GM12878 (cell line): ENCODE measurements at regions not wholly inside any gene's neighbourhood (a gene's known extent, or its start where the extent isn't known, plus 50 kb on each side); places are given as distances from the start of the nearest gene placed in this dataset.

Source experiments
- HDAC6 ChIP-seq: fragments of 200-600 bp; sonication (generic); IDR thresholded peaks from one replicate; pipeline ENCODE4 v1.8.0; 2017; ENCODE audit warnings: antibody characterized with exemption; ENCODE audit not compliant: unreplicated experiment
- LARP7 ChIP-seq: fragments of 450-650 bp; IDR thresholded peaks from 2 replicates; pipeline ENCODE4 v1.6.1; 2017; ENCODE audit warnings: mild to moderate bottlenecking
- TCF3 ChIP-seq: IDR thresholded peaks from 2 replicates; pipeline ENCODE4 v1.6.1; 2012; ENCODE audit warnings: low read depth, mild to moderate bottlenecking, low read length, borderline replicate concordance; ENCODE audit not compliant: insufficient read depth
- ZBTB40 ChIP-seq: fragments of 450-650 bp; IDR thresholded peaks from 2 replicates; pipeline ENCODE4 v1.6.1; 2016; ENCODE audit warnings: mild to moderate bottlenecking, moderate library complexity, borderline replicate concordance
- TF ChIP-seq, protein P1 (sequence below): fragments of 450-650 bp; formaldehyde crosslinking; IDR thresholded peaks from 2 replicates; pipeline ENCODE4 v1.4.0; 2020; ENCODE audit warnings: mild to moderate bottlenecking, moderate library complexity
- TF ChIP-seq, protein P2 (sequence below): IDR thresholded peaks from 2 replicates; pipeline ENCODE4 v1.6.1; 2011; ENCODE audit warnings: low read depth, low read length, improper control_type of control experiment, borderline replicate concordance

DNA sequence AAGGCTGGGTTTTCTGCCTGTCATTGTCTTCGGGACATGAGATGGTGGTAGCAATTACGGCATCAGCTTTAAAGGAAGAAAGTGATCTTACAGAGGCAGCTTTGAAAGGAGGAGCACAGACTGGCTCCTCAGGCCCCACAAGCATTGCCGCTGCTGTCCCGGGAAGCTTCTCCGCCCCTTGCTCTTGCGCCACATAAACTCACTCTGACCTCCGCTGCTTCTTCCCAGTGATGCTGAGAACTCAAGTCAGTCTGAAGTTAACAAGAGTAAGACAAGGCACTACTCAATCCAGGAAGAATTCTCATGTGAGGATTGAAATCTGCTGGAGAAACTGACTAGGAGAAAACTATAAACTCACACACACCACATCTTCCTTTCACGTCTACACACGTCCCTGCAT is 112.4 kb upstream of the RIOK3 start (continued):
- TF ChIP-seq, protein P1, sequence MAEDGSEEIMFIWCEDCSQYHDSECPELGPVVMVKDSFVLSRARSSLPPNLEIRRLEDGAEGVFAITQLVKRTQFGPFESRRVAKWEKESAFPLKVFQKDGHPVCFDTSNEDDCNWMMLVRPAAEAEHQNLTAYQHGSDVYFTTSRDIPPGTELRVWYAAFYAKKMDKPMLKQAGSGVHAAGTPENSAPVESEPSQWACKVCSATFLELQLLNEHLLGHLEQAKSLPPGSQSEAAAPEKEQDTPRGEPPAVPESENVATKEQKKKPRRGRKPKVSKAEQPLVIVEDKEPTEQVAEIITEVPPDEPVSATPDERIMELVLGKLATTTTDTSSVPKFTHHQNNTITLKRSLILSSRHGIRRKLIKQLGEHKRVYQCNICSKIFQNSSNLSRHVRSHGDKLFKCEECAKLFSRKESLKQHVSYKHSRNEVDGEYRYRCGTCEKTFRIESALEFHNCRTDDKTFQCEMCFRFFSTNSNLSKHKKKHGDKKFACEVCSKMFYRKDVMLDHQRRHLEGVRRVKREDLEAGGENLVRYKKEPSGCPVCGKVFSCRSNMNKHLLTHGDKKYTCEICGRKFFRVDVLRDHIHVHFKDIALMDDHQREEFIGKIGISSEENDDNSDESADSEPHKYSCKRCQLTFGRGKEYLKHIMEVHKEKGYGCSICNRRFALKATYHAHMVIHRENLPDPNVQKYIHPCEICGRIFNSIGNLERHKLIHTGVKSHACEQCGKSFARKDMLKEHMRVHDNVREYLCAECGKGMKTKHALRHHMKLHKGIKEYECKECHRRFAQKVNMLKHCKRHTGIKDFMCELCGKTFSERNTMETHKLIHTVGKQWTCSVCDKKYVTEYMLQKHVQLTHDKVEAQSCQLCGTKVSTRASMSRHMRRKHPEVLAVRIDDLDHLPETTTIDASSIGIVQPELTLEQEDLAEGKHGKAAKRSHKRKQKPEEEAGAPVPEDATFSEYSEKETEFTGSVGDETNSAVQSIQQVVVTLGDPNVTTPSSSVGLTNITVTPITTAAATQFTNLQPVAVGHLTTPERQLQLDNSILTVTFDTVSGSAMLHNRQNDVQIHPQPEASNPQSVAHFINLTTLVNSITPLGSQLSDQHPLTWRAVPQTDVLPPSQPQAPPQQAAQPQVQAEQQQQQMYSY (CRISPR knock-in tag), result no peak
- no peak for TF ChIP-seq ZBTB40
- TF ChIP-seq TCF3, result no peak
- no peak for TF ChIP-seq LARP7
- TF ChIP-seq, protein P2, sequence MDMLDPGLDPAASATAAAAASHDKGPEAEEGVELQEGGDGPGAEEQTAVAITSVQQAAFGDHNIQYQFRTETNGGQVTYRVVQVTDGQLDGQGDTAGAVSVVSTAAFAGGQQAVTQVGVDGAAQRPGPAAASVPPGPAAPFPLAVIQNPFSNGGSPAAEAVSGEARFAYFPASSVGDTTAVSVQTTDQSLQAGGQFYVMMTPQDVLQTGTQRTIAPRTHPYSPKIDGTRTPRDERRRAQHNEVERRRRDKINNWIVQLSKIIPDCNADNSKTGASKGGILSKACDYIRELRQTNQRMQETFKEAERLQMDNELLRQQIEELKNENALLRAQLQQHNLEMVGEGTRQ, result no peak
- no peak for TF ChIP-seq HDAC6
